ENCODE measurements at regions not wholly inside any gene's neighbourhood (a gene's known extent, or its start where the extent isn't known, plus 50 kb on each side); places are given as distances from the start of the nearest gene placed in this dataset.

DNA sequence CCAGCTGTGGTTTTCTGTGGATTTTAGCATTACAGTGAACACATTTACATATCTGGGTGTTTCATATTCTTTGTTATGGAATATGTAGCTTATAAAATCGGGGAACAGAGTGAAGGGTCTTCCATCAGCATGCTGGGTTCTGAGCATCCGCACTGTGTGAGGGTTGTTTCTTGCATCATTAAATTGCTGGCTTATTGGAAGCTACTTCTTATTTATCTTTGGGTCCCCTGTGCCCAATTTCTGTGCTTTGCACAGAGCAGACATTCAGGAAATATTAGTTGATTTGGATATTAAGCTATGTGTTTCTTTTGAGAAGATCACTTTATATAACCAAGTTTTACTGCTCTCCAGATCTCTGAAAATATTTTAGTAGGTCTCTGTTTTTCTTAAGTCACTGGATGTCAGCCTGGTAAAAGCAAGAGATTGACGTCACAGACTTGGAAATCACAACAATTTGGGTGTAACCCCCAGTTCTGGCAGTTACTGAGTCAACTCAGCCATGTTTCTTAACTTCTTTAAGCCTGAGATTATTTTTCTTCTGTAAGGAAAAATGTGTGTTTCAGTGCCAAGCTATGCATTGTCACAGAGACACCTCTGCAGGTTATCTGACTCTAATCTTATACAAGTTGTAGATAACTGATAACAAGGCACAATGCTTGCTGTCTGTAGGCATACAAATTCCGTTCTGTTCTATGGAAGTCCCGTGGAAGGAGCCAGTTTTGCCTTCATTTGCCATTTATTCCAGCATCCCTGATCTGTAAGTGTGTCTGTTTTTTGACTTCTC is 258.3 kb upstream of the KAZN start:
- intact Hi-C loops (cut with DNase I) = no loop called here
- TF ChIP-seq, protein P1, sequence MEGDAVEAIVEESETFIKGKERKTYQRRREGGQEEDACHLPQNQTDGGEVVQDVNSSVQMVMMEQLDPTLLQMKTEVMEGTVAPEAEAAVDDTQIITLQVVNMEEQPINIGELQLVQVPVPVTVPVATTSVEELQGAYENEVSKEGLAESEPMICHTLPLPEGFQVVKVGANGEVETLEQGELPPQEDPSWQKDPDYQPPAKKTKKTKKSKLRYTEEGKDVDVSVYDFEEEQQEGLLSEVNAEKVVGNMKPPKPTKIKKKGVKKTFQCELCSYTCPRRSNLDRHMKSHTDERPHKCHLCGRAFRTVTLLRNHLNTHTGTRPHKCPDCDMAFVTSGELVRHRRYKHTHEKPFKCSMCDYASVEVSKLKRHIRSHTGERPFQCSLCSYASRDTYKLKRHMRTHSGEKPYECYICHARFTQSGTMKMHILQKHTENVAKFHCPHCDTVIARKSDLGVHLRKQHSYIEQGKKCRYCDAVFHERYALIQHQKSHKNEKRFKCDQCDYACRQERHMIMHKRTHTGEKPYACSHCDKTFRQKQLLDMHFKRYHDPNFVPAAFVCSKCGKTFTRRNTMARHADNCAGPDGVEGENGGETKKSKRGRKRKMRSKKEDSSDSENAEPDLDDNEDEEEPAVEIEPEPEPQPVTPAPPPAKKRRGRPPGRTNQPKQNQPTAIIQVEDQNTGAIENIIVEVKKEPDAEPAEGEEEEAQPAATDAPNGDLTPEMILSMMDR (IDR thresholded peaks at IDR 0.05) = no peak
- Histone ChIP-seq H3K4me3 (no peak overlapping the region), H3K27ac (no peak overlapping the region), H3K36me3 (ENCODE audit: insufficient read depth in 1 of 2, low read depth in 1 of 2) (no peaks in the 10 kb centered on the region), H3K9me3 (no peaks in the 10 kb centered on the region), H3K27me3 (ENCODE audit: insufficient read depth in 3 of 3, low read length in 2 of 3) (peaks cover 0 to 2% (median 0%) of the 10 kb centered on the region in 3 donors), H3K4me1 (no peaks in the 10 kb centered on the region)
- ATAC-seq = no peak
- 62 to 66% (median 66%) methylated on average over 5 of the region's 5 CpGs for WGBS, 3 donors
- DNase-seq = no peak

DNA sequence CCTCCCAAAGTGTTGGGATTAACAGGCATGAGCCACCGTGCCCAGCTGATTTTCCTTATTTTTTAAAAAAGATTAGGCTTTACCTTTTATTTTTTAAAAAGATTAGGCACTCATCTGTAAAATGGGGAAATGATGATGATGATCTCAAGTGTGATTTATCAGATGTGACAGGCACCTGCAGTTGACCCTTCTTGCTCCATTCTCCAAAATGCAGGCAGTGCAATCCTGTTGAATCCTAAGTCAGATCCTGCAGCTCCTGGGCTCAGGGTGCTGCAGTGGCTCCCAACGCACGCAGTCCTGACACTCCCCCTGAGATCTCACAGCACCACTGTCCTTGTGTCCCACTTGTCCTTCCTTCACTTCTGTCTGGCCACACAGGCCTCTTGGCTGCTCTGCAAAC is 257.3 kb upstream of the KAZN start:
- ATAC-seq (no peak), DNase-seq (no peak)
- H3K4me3 ChIP-seq = no peak overlapping the region
- H3K36me3 ChIP-seq (ENCODE audit: insufficient read depth in 1 of 2, low read depth in 1 of 2) = no peaks in the 10 kb centered on the region
- 79 to 86% (median 82%) methylated on average over 3 of the region's 3 CpGs for WGBS, 3 donors
- intact Hi-C loops (cut with DNase I) = no loop called here
- no peaks in the 10 kb centered on the region for H3K9me3 ChIP-seq
- H3K27me3 ChIP-seq (ENCODE audit: insufficient read depth in 3 of 3, low read length in 2 of 3) = peaks cover 0 to 2% (median 0%) of the 10 kb centered on the region in 3 donors
- no peaks in the 10 kb centered on the region for H3K4me1 ChIP-seq
- TF ChIP-seq, protein P1 (IDR thresholded peaks at IDR 0.05) = no peak
- no peak overlapping the region for H3K27ac ChIP-seq

DNA sequence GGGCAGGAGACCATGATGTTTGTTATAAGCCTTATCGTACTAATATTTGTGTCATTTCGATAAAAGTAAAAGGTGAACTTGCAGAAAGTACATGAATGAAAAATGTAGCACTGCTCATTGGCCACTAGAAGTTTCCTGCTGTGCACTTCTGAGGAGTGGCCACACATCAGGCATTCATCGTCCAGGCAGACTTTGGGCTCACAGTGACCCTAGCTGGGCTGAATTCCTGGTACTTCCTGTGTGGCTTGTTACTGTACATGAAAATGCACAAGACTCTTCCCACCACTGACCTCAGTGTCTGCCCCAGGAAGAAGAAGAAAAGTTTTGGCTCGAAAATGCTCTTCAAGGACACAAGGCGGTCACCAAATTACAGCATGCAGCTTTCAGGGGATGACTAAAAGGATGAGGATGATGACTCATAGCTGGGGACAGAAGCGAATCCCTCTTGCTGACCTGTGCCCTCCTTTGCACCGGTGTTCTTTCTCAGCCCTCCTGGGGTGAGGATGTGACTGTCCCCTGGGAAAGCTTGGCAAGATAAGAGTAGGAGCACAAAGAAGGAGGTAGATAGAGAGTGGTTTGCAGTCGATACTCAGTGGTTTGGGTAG is 252.4 kb upstream of the KAZN start:
- ATAC-seq (no peak), DNase-seq (no peak)
- intact Hi-C loops (cut with DNase I) = no loop called here
- no peak overlapping the region for H3K27ac ChIP-seq
- no peaks in the 10 kb centered on the region for H3K4me1 ChIP-seq
- TF ChIP-seq, protein P1 (IDR thresholded peaks at IDR 0.05) = no peak
- 55 to 66% (median 65%) methylated on average over 8 of the region's 8 CpGs for WGBS, 3 donors
- H3K4me3 ChIP-seq = no peak overlapping the region
- H3K36me3 ChIP-seq (ENCODE audit: insufficient read depth in 1 of 2, low read depth in 1 of 2) = no peaks in the 10 kb centered on the region
- peaks cover 0 to 2% (median 0%) of the 10 kb centered on the region in 3 donors for H3K27me3 ChIP-seq (ENCODE audit: insufficient read depth in 3 of 3, low read length in 2 of 3)
- no peaks in the 10 kb centered on the region for H3K9me3 ChIP-seq

DNA sequence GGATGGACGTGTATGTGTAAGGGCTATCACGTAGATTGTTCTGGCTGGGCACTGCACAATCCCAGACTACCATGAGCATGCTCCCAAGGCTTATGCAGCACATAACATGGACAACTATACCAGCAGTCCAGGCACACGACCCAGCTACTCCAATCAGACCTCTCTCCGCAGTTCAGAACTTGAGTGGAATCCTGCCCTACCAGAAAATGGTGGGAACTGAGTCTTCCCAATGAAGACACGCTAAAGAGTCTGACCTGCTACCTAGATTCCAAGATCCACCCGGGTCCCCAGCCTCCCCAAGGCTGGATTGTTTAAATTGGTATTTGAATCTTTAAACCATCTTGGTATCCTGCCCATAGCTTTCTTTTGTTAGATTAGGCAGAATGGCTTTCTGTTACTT is 251.3 kb upstream of the KAZN start:
- no peaks in the 10 kb centered on the region for H3K36me3 ChIP-seq (ENCODE audit: insufficient read depth in 1 of 2, low read depth in 1 of 2)
- no peak for DNase-seq
- WGBS, 3 donors = 75 to 87% (median 82%) methylated on average over 6 of the region's 6 CpGs
- no peaks in the 10 kb centered on the region for H3K4me1 ChIP-seq
- no peak overlapping the region for H3K4me3 ChIP-seq
- H3K27me3 ChIP-seq (ENCODE audit: insufficient read depth in 3 of 3, low read length in 2 of 3) = peaks cover 0 to 2% (median 0%) of the 10 kb centered on the region in 3 donors
- intact Hi-C loops (cut with DNase I) = no loop called here
- no peak overlapping the region for H3K27ac ChIP-seq
- TF ChIP-seq, protein P1 (IDR thresholded peaks at IDR 0.05) = no peak
- ATAC-seq = no peak
- H3K9me3 ChIP-seq = no peaks in the 10 kb centered on the region

Data from psoas muscle (tissue), 7 donors.